ENCODE measurements at regions not wholly inside any gene's neighbourhood (a gene's known extent, or its start where the extent isn't known, plus 50 kb on each side); places are given as distances from the start of the nearest gene placed in this dataset.
"Not testable (repeated sequence)": the region's sequence is repeated elsewhere in the genome, so short reads cannot be mapped to it uniquely, and the experiment has no call there.

GRCh38 chr5:9726931-9727330 is 96.8 kb upstream of the TAS2R1 start:
- Histone ChIP-seq H3K14ac (ENCODE audit: insufficient read depth, low read length) (no peak overlapping the region), H2BK15ac (ENCODE audit: low read depth, low read length) (no peak overlapping the region), H3K79me1 (ENCODE audit: insufficient read depth, low read depth, low read length, poor library complexity, severe bottlenecking) (no peaks in the 10 kb centered on the region), H4K20me1 (ENCODE audit: control insufficient read depth, insufficient read depth, insufficient read length) (no peaks in the 10 kb centered on the region), H3K4me2 (ENCODE audit: insufficient read depth, insufficient read length, low read length) (no peak overlapping the region), H4K5ac (ENCODE audit: insufficient read length, low read depth, low read length) (no peak overlapping the region), H4K91ac (ENCODE audit: insufficient read length, low read depth, low read length) (no peak overlapping the region), H3K9me3 (ENCODE audit: control insufficient read depth, low read depth, low read length) (no peaks in the 10 kb centered on the region), H3K27me3 (ENCODE audit: insufficient read depth, low read length) (no peaks in the 10 kb centered on the region), H2AK5ac (ENCODE audit: insufficient read length, low read length) (no peak overlapping the region), H2BK20ac (ENCODE audit: low read depth, low read length, poor library complexity, severe bottlenecking) (no peak overlapping the region), H3K23me2 (ENCODE audit: insufficient read length, low read depth, low read length, poor library complexity, severe bottlenecking) (peaks cover 3% of the 10 kb centered on the region), H3K4me1 (ENCODE audit: insufficient read depth, low read length) (no peaks in the 10 kb centered on the region), H3K56ac (ENCODE audit: insufficient read length, low read depth, low read length) (no peak overlapping the region), H2BK12ac (ENCODE audit: insufficient read length, low read depth, low read length) (no peak overlapping the region), H3K79me2 (ENCODE audit: insufficient read depth, low read length) (no peaks in the 10 kb centered on the region), H3K23ac (ENCODE audit: insufficient read length, low read depth, low read length) (no peak overlapping the region), H2AFZ (ENCODE audit: low read length) (no peak overlapping the region), H4K8ac (replicated peaks; ENCODE audit: insufficient read length, low read depth, low read length) (no peak overlapping the region), H2BK5ac (ENCODE audit: insufficient read length, low read length) (no peak overlapping the region), H3T11ph (ENCODE audit: low read length) (no peak overlapping the region), H3K9ac (ENCODE audit: extremely low read depth, insufficient read length, low read length) (no peak overlapping the region), H3K4ac (ENCODE audit: low read depth, low read length) (no peak overlapping the region), H2BK120ac (ENCODE audit: low read depth, low read length, poor library complexity, severe bottlenecking) (no peak overlapping the region), H3K18ac (ENCODE audit: insufficient read length, low read depth, low read length) (no peak overlapping the region), H3K27ac (ENCODE audit: insufficient read length, low read depth, low read length) (no peak overlapping the region)
- no peaks in the 10 kb centered on the region for H3K36me3 Mint-ChIP-seq (ENCODE audit: insufficient read depth in 1 of 3, low read depth in 3 of 3)
- H3K4me1 Mint-ChIP-seq, result no peaks in the 10 kb centered on the region
- H3K4me3 Mint-ChIP-seq, result no peak overlapping the region
- WGBS (ENCODE audit: extremely low coverage, insufficient read length, low lambda C conversion rate), result no CpG with 5 or more reads among the region's 2 CpGs
- H3K27ac Mint-ChIP-seq, result no peak overlapping the region
- H3K9me3 Mint-ChIP-seq, result no peaks in the 10 kb centered on the region; a peak in 2 of 5 replicates
- no peak for DNase-seq
- no peak for TF ChIP-seq CTCF (conservative IDR thresholded peaks at IDR 0.05)
- no peaks in the 10 kb centered on the region for H3K27me3 Mint-ChIP-seq (ENCODE audit: low read depth)

- H4K5ac ChIP-seq (ENCODE audit: insufficient read length, low read depth, low read length); H4K91ac ChIP-seq (ENCODE audit: insufficient read length, low read depth, low read length); H2BK5ac ChIP-seq (ENCODE audit: insufficient read length, low read length); H3K9me3 ChIP-seq (ENCODE audit: control insufficient read depth, low read depth, low read length); H2BK120ac ChIP-seq (ENCODE audit: low read depth, low read length, poor library complexity, severe bottlenecking); H2AFZ ChIP-seq (ENCODE audit: low read length); H3T11ph ChIP-seq (ENCODE audit: low read length); H3K4me3 Mint-ChIP-seq; H2BK12ac ChIP-seq (ENCODE audit: insufficient read length, low read depth, low read length); H3K18ac ChIP-seq (ENCODE audit: insufficient read length, low read depth, low read length); H3K56ac ChIP-seq (ENCODE audit: insufficient read length, low read depth, low read length); H3K14ac ChIP-seq (ENCODE audit: insufficient read depth, low read length); DNase-seq; H3K79me2 ChIP-seq (ENCODE audit: insufficient read depth, low read length); H3K23me2 ChIP-seq (ENCODE audit: insufficient read length, low read depth, low read length, poor library complexity, severe bottlenecking); H2BK20ac ChIP-seq (ENCODE audit: low read depth, low read length, poor library complexity, severe bottlenecking); H3K27me3 ChIP-seq (ENCODE audit: insufficient read depth, low read length); H3K4me1 Mint-ChIP-seq; H3K27ac Mint-ChIP-seq; H3K27ac ChIP-seq (ENCODE audit: insufficient read length, low read depth, low read length); H4K20me1 ChIP-seq (ENCODE audit: control insufficient read depth, insufficient read depth, insufficient read length); H3K4me2 ChIP-seq (ENCODE audit: insufficient read depth, insufficient read length, low read length); H3K36me3 Mint-ChIP-seq (ENCODE audit: insufficient read depth in 1 of 3, low read depth in 3 of 3); H3K9me3 Mint-ChIP-seq; H2AK5ac ChIP-seq (ENCODE audit: insufficient read length, low read length); H3K4me1 ChIP-seq (ENCODE audit: insufficient read depth, low read length); H3K27me3 Mint-ChIP-seq (ENCODE audit: low read depth); H3K9ac ChIP-seq (ENCODE audit: extremely low read depth, insufficient read length, low read length); H3K4ac ChIP-seq (ENCODE audit: low read depth, low read length); H3K23ac ChIP-seq (ENCODE audit: insufficient read length, low read depth, low read length); H2BK15ac ChIP-seq (ENCODE audit: low read depth, low read length); H3K79me1 ChIP-seq (ENCODE audit: insufficient read depth, low read depth, low read length, poor library complexity, severe bottlenecking); H4K8ac ChIP-seq (replicated peaks; ENCODE audit: insufficient read length, low read depth, low read length): not testable (repeated sequence)
- no CpG with 5 or more reads among the region's 28 CpGs for WGBS (ENCODE audit: extremely low coverage, insufficient read length, low lambda C conversion rate)
Observed at GRCh38 chr5:9725265-9725664, 95.1 kb upstream of the TAS2R1 start.
